ENCODE measurements at regions not wholly inside any gene's neighbourhood (a gene's known extent, or its start where the extent isn't known, plus 50 kb on each side); places are given as distances from the start of the nearest gene placed in this dataset.

- DNase-seq (no peak), ATAC-seq (no peak)
- Histone ChIP-seq H3K27ac (no peak overlapping the region), H3K4me1 (no peaks in the 10 kb centered on the region), H3K27me3 (peaks cover 0 to 5% of the 10 kb centered on the region in 2 donors), H3K9me3 (no peaks in the 10 kb centered on the region), H3K4me3 (no peak overlapping the region), H3K36me3 (replicated peaks in 1 of 2; ENCODE audit: insufficient read depth in 1 of 2, low read depth in 2 of 2) (no peaks in the 10 kb centered on the region)
- intact Hi-C loops (cut with DNase I): no loop called here
- TF ChIP-seq POLR2A (IDR thresholded peaks at IDR 0.05): no peak
- 78 to 80% methylated on average over 6 of the region's 6 CpGs for WGBS, 2 donors
Measured at GRCh38 chr13:111418101-111418500, 97.7 kb downstream of the TEX29 start.

- WGBS, 2 donors: 73 to 74% methylated on average over 6 to 20 of the region's 20 CpGs
- H3K4me3 ChIP-seq: no peak overlapping the region
- no peaks in the 10 kb centered on the region for H3K36me3 ChIP-seq (replicated peaks in 1 of 2; ENCODE audit: insufficient read depth in 1 of 2, low read depth in 2 of 2)
- no peaks in the 10 kb centered on the region for H3K27me3 ChIP-seq
- H3K27ac ChIP-seq: no peak overlapping the region
- H3K4me1 ChIP-seq: no peaks in the 10 kb centered on the region
- DNase-seq: no peak
- TF ChIP-seq, protein P1, sequence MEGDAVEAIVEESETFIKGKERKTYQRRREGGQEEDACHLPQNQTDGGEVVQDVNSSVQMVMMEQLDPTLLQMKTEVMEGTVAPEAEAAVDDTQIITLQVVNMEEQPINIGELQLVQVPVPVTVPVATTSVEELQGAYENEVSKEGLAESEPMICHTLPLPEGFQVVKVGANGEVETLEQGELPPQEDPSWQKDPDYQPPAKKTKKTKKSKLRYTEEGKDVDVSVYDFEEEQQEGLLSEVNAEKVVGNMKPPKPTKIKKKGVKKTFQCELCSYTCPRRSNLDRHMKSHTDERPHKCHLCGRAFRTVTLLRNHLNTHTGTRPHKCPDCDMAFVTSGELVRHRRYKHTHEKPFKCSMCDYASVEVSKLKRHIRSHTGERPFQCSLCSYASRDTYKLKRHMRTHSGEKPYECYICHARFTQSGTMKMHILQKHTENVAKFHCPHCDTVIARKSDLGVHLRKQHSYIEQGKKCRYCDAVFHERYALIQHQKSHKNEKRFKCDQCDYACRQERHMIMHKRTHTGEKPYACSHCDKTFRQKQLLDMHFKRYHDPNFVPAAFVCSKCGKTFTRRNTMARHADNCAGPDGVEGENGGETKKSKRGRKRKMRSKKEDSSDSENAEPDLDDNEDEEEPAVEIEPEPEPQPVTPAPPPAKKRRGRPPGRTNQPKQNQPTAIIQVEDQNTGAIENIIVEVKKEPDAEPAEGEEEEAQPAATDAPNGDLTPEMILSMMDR (IDR thresholded peaks at IDR 0.05): no peak
- TF ChIP-seq POLR2A (IDR thresholded peaks at IDR 0.05): no peak
- ATAC-seq: no peak
- intact Hi-C loops (cut with DNase I): no loop called here
- H3K9me3 ChIP-seq: no peaks in the 10 kb centered on the region
Measured at GRCh38 chr13:111420113-111420876, 99.9 kb downstream of the TEX29 start.

DNA sequence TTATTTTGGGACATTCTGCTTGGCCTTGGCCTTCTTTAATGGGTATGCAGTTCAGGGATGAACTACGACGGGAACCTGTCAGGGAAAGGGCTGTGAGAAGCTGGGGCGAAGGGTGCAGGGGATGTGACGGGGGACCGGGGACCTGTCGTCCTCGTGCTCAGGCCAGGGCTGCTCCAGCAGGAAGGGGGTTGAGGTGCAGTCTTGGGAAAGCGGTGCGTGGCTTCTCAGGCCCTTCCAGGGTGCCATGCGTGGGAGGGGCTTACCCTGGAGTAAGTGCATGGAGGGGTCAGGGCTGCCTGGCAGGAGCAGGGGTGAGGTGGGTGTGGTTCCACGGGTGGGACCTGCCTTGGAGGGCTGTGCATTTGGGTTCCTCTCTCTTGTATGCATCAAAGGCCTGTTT, 100.8 kb downstream of the TEX29 start:
- no peaks in the 10 kb centered on the region for H3K27me3 ChIP-seq
- H3K36me3 ChIP-seq (replicated peaks in 1 of 2; ENCODE audit: insufficient read depth in 1 of 2, low read depth in 2 of 2): no peaks in the 10 kb centered on the region
- H3K9me3 ChIP-seq: no peaks in the 10 kb centered on the region
- TF ChIP-seq, protein P1 (IDR thresholded peaks at IDR 0.05): no peak
- TF ChIP-seq POLR2A (IDR thresholded peaks at IDR 0.05): no peak
- no peaks in the 10 kb centered on the region for H3K4me1 ChIP-seq
- no peak overlapping the region for H3K4me3 ChIP-seq
- intact Hi-C loops (cut with DNase I): no loop called here
- no peak overlapping the region for H3K27ac ChIP-seq
- ATAC-seq: no peak
- 67 to 76% methylated on average over 11 of the region's 11 CpGs for WGBS, 2 donors
- DNase-seq: no peak

GRCh38 chr13:111422348-111422747, 101.9 kb downstream of the TEX29 start:
- intact Hi-C loops (cut with DNase I): no loop called here
- TF ChIP-seq, protein P1 (IDR thresholded peaks at IDR 0.05): no peak
- no peak for TF ChIP-seq POLR2A (IDR thresholded peaks at IDR 0.05)
- Histone ChIP-seq H3K27ac (no peak overlapping the region), H3K4me1 (no peaks in the 10 kb centered on the region), H3K27me3 (no peaks in the 10 kb centered on the region), H3K4me3 (no peak overlapping the region), H3K36me3 (replicated peaks in 1 of 2; ENCODE audit: insufficient read depth in 1 of 2, low read depth in 2 of 2) (no peaks in the 10 kb centered on the region), H3K9me3 (no peaks in the 10 kb centered on the region)
- no peak for DNase-seq
- no peak for ATAC-seq
- WGBS, 2 donors: 44 to 51% methylated on average over 13 of the region's 13 CpGs

DNA sequence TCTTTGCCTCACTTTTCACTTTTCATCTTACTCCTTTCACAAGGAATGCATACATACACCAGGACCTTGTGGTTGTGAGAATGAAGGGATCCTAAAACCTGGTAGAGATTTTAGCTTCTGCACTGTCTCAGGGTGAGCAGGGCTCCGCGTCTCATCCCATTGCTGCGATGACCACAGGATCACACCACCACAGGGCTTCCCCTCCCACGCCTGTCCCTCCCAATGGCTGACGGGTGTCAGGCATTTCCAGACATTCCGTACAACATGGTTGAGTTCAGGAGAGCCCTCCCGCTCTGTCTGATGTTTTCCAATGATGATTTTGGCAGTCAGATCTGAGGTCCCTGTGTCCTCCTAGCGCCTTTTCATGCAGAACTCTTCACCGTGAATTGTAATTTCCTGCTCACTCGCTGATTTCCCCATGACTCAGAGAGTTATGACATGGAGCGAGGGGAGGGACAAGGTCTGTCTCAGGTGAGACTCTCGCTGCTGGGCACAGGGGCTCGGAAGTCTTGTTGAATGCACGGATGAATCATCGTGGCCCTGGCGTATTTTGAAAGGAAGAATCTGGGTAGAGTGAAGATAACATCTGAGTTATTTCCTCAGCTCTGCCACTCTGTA, 102.8 kb downstream of the TEX29 start:
- H3K27ac ChIP-seq: no peak overlapping the region
- no peaks in the 10 kb centered on the region for H3K27me3 ChIP-seq
- no peak for ATAC-seq
- no peaks in the 10 kb centered on the region for H3K9me3 ChIP-seq
- no peak for DNase-seq
- H3K36me3 ChIP-seq (replicated peaks in 1 of 2; ENCODE audit: insufficient read depth in 1 of 2, low read depth in 2 of 2): no peaks in the 10 kb centered on the region
- intact Hi-C loops (cut with DNase I): no loop called here
- H3K4me3 ChIP-seq: no peak overlapping the region
- WGBS, 2 donors: 72 to 77% methylated on average over 16 of the region's 16 CpGs
- no peaks in the 10 kb centered on the region for H3K4me1 ChIP-seq
- TF ChIP-seq POLR2A (IDR thresholded peaks at IDR 0.05): no peak

Measured in body of pancreas (tissue), 4 donors.